Mucosa of rectum (tissue), 2 donors: ENCODE measurements at regions not wholly inside any gene's neighbourhood (a gene's known extent, or its start where the extent isn't known, plus 50 kb on each side); places are given as distances from the start of the nearest gene placed in this dataset.

Experiments
- H3K27ac ChIP-seq, 2 donors: one replicate each; pipeline ENCODE4 v1.7.0; 2013; ENCODE audit warnings: inconsistent platforms in 2 of 2, low read depth in 2 of 2, low read length in 2 of 2
- H3K27me3 ChIP-seq, 2 donors: one replicate each; pipeline ENCODE4 v1.7.0; 2013; ENCODE audit warnings: low read length in 2 of 2; ENCODE audit not compliant: control insufficient read depth in 2 of 2, insufficient read depth in 2 of 2
- H3K36me3 ChIP-seq, 2 donors: one replicate each; pipeline ENCODE4 v1.7.0; 2013; ENCODE audit warnings: low read length in 2 of 2; ENCODE audit not compliant: control insufficient read depth in 2 of 2, insufficient read depth in 2 of 2
- H3K4me1 ChIP-seq, 2 donors: one replicate each; pipeline ENCODE4 v1.7.0; 2013; ENCODE audit warnings: low read length in 2 of 2, mild to moderate bottlenecking in 1 of 2; ENCODE audit not compliant: control insufficient read depth in 2 of 2, insufficient read depth in 2 of 2
- H3K4me3 ChIP-seq, 2 donors: one replicate each; pipeline ENCODE4 v1.7.0; 2013; ENCODE audit warnings: low read length in 2 of 2
- H3K9ac ChIP-seq, 2 donors: one replicate each; pipeline ENCODE4 v1.7.0; 2013; ENCODE audit warnings: low read length in 2 of 2, low read depth in 1 of 2, mild to moderate bottlenecking in 1 of 2
- H3K9me3 ChIP-seq, 2 donors: one replicate each; pipeline ENCODE4 v1.7.0; 2013; ENCODE audit warnings: low read length in 2 of 2; ENCODE audit not compliant: control insufficient read depth in 2 of 2
- donor health status: healthy.
- donor health status: Normal muscosa, but diverticular disease.

DNA sequence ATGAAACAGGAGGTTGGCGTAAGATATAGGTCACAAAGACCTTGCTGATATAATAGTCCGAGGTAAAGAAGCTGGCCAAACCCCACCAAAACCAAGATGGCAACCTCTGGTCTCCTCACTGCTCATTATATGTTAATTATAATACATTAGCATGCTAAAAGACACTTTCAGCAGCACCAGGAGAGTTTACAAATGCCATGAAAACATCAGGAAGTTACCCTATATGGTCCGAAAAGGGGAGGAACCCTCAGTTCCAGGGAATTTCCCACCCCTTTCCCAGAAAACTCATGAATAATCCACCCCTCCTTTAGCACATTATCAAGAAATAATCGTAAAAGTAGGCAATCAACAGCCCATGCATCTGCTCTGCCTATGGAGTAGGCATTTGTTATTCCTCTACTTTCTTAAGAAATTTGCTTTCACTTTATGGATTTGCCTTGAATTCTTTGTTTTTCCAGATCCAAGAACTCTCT is 923.4 kb downstream of the QKI start:
- H3K36me3 ChIP-seq = no peaks in the 10 kb centered on the region
- H3K27me3 ChIP-seq = no peaks in the 10 kb centered on the region
- no peak overlapping the region for H3K27ac ChIP-seq
- no peak overlapping the region for H3K4me3 ChIP-seq
- no peaks in the 10 kb centered on the region for H3K9me3 ChIP-seq
- no peak overlapping the region for H3K9ac ChIP-seq
- H3K4me1 ChIP-seq = no peaks in the 10 kb centered on the region

DNA sequence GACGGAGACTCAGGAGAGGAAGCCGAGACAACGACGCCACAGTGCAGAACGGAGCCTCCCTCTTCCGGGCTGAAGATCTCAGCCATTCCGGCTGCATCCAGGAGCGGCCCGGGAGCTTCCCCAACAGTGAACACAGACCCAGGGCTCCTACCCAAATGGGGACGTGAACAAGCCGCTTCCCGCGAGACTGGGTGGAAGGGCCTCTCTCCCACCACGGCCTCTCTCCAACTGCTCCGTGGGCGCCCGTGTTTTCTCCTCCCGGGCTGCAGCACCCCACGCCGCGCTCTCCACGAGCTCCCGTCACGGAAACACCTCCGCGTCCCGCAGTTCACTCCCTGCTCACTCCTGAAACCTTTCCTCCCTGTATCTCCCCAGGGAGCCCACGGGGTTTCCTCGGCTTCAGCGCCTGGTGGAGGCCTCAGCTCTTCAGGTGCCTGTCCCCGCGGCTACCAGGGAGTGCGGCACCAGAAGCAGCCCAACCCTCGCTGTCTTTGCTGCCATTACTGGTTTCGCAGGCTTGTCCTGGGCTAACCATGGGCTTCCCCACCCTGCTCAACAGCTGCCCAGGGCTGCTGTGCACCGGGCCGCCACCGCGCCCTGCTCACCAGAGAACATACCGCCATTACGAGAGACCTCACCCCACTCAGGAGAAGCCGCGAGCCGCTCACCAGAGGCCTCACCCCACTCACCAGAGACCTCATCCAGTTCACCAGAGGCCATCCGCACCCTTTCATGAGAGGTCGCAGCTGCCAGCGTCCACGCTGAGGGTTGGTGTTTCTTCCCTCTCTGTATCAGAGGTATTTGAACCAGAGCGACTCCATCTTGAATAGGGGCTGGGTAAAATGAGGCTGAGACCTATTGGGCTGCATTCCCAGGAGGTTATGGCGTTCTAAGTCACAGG is 922.8 kb downstream of the QKI start:
- Histone ChIP-seq H3K36me3 (no peaks in the 10 kb centered on the region), H3K27ac (no peak overlapping the region), H3K9me3 (no peaks in the 10 kb centered on the region), H3K4me1 (no peaks in the 10 kb centered on the region), H3K9ac (no peak overlapping the region), H3K4me3 (no peak overlapping the region), H3K27me3 (no peaks in the 10 kb centered on the region)

DNA sequence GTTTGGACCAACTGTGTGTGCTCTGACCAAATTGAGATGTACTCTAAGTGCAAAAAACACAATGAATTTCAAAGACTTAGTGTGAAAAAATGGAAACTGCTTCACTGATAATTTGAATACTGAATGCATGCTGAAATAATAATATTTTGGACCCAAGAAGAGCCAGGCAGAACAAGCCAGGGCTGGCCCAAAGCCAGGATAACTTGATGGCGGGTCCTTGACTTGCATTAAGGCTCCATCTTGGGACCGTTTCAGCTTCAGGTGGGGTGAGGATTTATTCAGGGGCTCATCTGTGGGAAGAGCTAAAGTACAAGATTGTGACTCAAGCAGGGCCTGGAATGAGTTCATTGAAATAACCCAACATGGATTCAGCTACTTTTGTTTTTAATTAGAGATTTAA is 921.9 kb downstream of the QKI start:
- Histone ChIP-seq H3K9ac (no peak overlapping the region), H3K4me1 (no peaks in the 10 kb centered on the region), H3K27me3 (no peaks in the 10 kb centered on the region), H3K27ac (no peak overlapping the region), H3K36me3 (no peaks in the 10 kb centered on the region), H3K4me3 (no peak overlapping the region), H3K9me3 (no peaks in the 10 kb centered on the region)

DNA sequence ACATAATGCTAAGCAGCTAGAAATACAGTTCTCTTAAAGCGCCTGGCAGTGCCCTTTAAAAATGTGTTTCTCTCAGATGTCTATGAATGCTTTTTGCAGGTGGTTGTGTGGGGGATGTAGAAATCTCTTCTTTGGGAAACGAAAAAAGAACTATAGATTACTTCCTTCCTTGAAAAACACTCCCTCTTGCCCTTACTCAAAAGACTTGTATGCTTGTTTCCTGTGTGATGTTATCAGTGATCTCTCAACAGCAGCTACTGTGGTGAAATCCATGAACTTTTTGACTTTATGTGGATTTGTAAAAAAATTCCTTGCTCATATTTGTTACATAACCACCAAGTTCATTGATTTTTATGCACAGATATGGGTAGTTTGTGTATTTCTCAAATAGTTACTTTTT is 916.5 kb downstream of the QKI start:
- no peak overlapping the region for H3K27ac ChIP-seq
- H3K4me1 ChIP-seq = no peaks in the 10 kb centered on the region
- no peak overlapping the region for H3K4me3 ChIP-seq
- H3K27me3 ChIP-seq = no peaks in the 10 kb centered on the region
- no peaks in the 10 kb centered on the region for H3K9me3 ChIP-seq
- no peaks in the 10 kb centered on the region for H3K36me3 ChIP-seq
- H3K9ac ChIP-seq = no peak overlapping the region

DNA sequence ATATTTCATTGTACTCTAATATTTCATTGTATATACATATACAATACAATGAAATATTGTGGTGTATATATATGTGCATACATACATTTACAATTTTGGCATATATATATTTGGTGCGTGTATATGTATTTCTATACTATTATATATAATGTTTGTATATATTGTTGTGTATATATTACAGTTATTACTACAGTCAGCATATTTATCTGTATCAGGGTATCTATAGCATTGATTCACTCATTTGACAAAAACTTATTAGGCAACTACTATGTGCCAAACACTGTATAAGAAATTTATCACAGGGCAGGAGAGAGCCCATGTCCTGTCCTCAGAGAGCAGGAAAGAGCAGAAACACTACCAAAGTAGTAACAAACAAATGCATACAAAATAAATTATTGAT is 910.6 kb downstream of the QKI start:
- H3K27me3 ChIP-seq = no peaks in the 10 kb centered on the region

DNA sequence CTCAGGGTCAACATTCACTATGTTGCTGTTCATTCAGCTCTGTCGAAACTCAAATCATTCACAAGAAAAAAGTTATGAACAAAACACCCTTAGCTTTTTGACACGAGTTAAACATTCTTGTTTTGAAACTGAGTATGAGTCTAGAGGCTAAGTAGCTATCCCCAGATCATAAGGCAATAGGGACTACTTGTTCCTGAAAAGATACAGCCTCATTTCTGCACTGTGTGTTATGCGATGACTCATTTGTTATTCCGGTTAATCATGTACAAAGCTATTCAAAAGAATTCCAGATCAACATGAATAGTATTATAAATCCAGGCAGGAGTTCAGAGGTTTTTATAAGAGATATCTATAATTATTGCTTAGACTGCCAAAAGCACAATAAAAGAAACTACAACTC is 908.0 kb downstream of the QKI start:
- no peaks in the 10 kb centered on the region for H3K4me1 ChIP-seq
- no peaks in the 10 kb centered on the region for H3K36me3 ChIP-seq
- H3K27ac ChIP-seq = no peak overlapping the region
- H3K27me3 ChIP-seq = no peaks in the 10 kb centered on the region
- H3K9me3 ChIP-seq = no peaks in the 10 kb centered on the region
- no peak overlapping the region for H3K9ac ChIP-seq
- H3K4me3 ChIP-seq = no peak overlapping the region

More for the DNA sequence above, 910.6 kb downstream of the QKI start:
- H3K9ac ChIP-seq = no peak overlapping the region
- H3K27ac ChIP-seq = no peak overlapping the region
- H3K4me1 ChIP-seq = no peaks in the 10 kb centered on the region
- H3K9me3 ChIP-seq = no peaks in the 10 kb centered on the region
- no peaks in the 10 kb centered on the region for H3K36me3 ChIP-seq
- no peak overlapping the region for H3K4me3 ChIP-seq

DNA sequence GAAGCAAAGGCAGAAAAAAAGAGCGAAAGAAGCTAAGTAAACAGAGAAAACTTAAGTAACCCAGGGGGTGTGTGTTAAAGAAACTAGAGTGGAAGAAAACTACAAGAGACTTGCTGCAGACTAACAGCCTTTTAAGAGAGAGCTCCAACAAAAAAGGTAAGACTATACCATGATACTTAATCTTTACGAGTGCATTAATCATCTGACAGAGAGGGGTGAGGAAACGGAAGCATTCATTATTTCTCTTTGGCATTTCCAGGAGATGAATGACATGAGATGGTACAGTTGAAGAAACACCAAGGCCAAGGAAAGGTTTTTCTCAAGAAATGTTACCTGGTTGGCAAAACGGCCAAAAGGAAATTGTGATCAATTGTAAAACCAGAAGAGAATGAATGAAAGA is 906.8 kb downstream of the QKI start:
- Histone ChIP-seq H3K36me3 (no peaks in the 10 kb centered on the region), H3K9ac (no peak overlapping the region), H3K27ac (no peak overlapping the region), H3K9me3 (no peaks in the 10 kb centered on the region), H3K27me3 (no peaks in the 10 kb centered on the region), H3K4me1 (no peaks in the 10 kb centered on the region), H3K4me3 (no peak overlapping the region)

DNA sequence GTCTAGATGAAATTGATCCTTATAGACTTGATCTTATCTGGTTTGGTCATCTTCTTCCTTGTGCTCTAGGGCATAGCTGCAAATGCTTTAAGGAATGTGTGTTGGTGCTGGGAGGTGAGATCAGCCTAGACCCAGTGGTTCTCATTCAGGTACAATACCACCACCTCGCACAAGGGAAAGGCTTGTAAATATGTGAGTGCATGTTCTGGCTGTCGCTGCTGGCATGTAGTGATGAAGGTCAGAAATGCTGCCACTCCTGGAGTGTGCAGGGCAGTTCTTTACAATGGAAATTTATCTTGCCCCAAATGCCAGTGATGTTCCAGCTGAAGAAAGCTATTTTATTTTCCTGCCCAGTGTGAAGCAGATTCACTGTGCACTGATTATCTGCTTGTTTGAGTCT is 900.9 kb downstream of the QKI start:
- Histone ChIP-seq H3K27ac (no peak overlapping the region), H3K9ac (no peak overlapping the region), H3K4me1 (no peaks in the 10 kb centered on the region), H3K27me3 (no peaks in the 10 kb centered on the region), H3K4me3 (no peak overlapping the region), H3K36me3 (no peaks in the 10 kb centered on the region), H3K9me3 (no peaks in the 10 kb centered on the region)

DNA sequence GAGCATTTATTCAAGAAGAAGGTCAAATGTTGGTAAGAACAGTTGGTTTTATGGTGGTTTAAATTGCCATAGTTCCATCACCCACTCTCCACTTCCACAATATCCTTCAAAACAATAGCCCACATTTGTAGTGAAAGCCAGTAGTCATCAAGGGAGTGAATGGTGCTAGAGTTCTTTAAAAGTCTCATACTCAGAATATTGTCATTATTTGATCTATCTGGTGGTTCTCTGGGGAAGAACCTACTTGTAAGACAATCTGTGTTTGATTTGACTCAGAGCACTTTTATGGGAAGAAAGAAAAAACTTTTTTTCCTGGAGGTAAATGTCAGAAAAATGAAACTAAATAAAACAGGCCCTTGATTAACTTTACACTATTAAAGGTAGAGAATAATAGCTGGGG is 893.8 kb downstream of the QKI start:
- Histone ChIP-seq H3K4me3 (no peak overlapping the region), H3K27ac (no peak overlapping the region)

DNA sequence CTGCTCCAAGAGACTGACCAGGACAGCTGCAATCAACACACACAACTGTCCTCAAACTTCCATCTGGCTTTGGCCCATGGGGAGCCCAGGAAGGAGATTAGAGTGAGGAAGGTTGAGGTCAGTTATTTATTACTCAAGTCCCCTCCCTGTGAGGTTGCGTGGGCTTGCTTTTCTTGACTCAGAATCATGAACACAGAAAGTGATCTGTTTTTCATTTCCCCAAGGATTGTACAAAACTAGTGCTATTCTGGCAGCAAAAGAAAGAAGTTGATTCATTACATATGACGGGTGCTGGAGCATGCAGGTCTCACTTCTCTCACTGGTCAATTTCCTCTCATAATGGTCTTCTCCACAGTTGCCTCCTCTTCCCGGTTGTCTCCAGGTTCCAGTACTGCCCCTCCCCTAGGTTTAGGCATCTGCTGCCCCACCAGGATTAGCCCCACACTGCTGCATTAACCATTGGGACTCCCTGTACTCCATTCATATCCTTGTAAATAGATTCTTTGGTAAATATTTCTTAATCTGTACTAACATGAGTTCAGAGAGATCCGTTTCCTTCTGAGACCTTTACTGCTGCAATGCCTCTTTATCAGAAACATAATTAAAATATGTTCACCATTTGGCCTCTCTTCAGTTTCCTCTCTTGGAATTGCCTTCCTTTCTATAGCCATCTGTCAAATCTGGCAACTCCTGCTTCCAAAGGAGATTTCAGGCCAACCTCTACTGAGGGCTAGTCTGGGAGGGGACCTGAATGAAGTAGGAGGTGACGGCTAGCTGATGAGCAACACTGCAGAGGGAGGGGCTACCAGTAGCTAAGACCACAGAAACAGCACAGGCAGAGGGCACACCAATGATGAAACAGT is 888.8 kb downstream of the QKI start:
- Histone ChIP-seq H3K9ac (no peak overlapping the region), H3K4me3 (no peak overlapping the region), H3K4me1 (no peaks in the 10 kb centered on the region), H3K36me3 (no peaks in the 10 kb centered on the region), H3K27me3 (no peaks in the 10 kb centered on the region), H3K9me3 (peaks cover 0 to 4% of the 10 kb centered on the region in 2 donors), H3K27ac (no peak overlapping the region)

More for the DNA sequence above, 893.8 kb downstream of the QKI start:
- Histone ChIP-seq H3K27me3 (no peaks in the 10 kb centered on the region), H3K9me3 (peaks cover 0 to 2% of the 10 kb centered on the region in 2 donors), H3K4me1 (no peaks in the 10 kb centered on the region), H3K36me3 (no peaks in the 10 kb centered on the region), H3K9ac (no peak overlapping the region)
